HEK293 (cell line): ENCODE measurements at regions not wholly inside any gene's neighbourhood (a gene's known extent, or its start where the extent isn't known, plus 50 kb on each side); places are given as distances from the start of the nearest gene placed in this dataset.

Experiments
- CTCF ChIA-PET: fragments of 350-600 bp; formaldehyde crosslinking; extraction: SDS; loops from one replicate; lab custom pipeline; 2021; ENCODE audit warnings: antibody characterized with exemption; lab: Yijun Ruan, JAX
- POLR2A ChIA-PET: fragments of 300-600 bp; formaldehyde crosslinking; extraction: SDS; loops from one replicate; lab custom pipeline; 2020; ENCODE audit warnings: antibody characterized with exemption, inconsistent platforms; lab: Yijun Ruan, JAX
- H3K27ac ChIP-seq: fragments of 200-500 bp; sonication (Bioruptor generic); 2 replicates; pipeline ENCODE4 v1.5.1; 2014; ENCODE audit warnings: low read depth, low read length, control low read depth, inconsistent platforms; ENCODE audit errors: extremely low read depth
- H3K36me3 ChIP-seq, 2 experiments: fragments of 200-500 bp in 1 of 2; sonication (Bioruptor generic) in 1 of 2; 1 replicate in 1 of 2; 2 replicates in 1 of 2; pipeline ENCODE4 v1.5.1; 2014 to 2017; ENCODE audit warnings: inconsistent platforms in 2 of 2, low read length in 2 of 2; ENCODE audit not compliant: control insufficient read depth in 2 of 2, insufficient read depth in 1 of 2
- H3K4me1 ChIP-seq: fragments of 200-500 bp; sonication (Bioruptor generic); 2 replicates; pipeline ENCODE4 v1.5.1; 2014; ENCODE audit warnings: mild to moderate bottlenecking, low read length, inconsistent platforms; ENCODE audit not compliant: control insufficient read depth, insufficient read depth
- H3K4me3 ChIP-seq: 2 replicates; pipeline ENCODE4 v1.5.1; 2011; ENCODE audit warnings: low read depth, mild to moderate bottlenecking, control low read depth, low read length, moderate library complexity
- H3K9me3 ChIP-seq: fragments of 200-500 bp; sonication (Bioruptor generic); 2 replicates; pipeline ENCODE4 v1.5.1; 2014; ENCODE audit warnings: low read depth, low read length, inconsistent platforms; ENCODE audit not compliant: control insufficient read depth, insufficient read depth
- HOXA7 ChIP-seq: sonication (generic); formaldehyde crosslinking; IDR thresholded peaks from 2 replicates; pipeline ENCODE4 v1.8.1; 2022; ENCODE audit warnings: missing genetic modification reagents, borderline replicate concordance
- MEIS1 ChIP-seq: sonication (generic); formaldehyde crosslinking; IDR thresholded peaks from 2 replicates; pipeline ENCODE4 v1.8.1; 2022; ENCODE audit warnings: missing genetic modification reagents, mild to moderate bottlenecking, borderline replicate concordance
- MYNN ChIP-seq: fragments of 450-650 bp; formaldehyde crosslinking; IDR thresholded peaks from 2 replicates; pipeline ENCODE4 v1.5.1; 2016; ENCODE audit warnings: missing biosample characterization, missing genetic modification characterization, borderline replicate concordance
- OSR2 ChIP-seq: fragments of 450-650 bp; formaldehyde crosslinking; IDR thresholded peaks from 2 replicates; pipeline ENCODE4 v1.5.1; 2016; ENCODE audit warnings: missing biosample characterization, missing genetic modification characterization
- OVOL3 ChIP-seq: fragments of 450-650 bp; formaldehyde crosslinking; IDR thresholded peaks from 2 replicates; pipeline ENCODE4 v1.5.1; 2016; ENCODE audit warnings: missing biosample characterization, missing genetic modification characterization
- SCRT1 ChIP-seq: fragments of 450-650 bp; formaldehyde crosslinking; IDR thresholded peaks from 2 replicates; pipeline ENCODE4 v1.5.1; 2016; ENCODE audit warnings: missing biosample characterization, missing genetic modification characterization, borderline replicate concordance
- ZNF174 ChIP-seq: fragments of 450-650 bp; formaldehyde crosslinking; IDR thresholded peaks from 2 replicates; pipeline ENCODE4 v1.5.0; 2017; ENCODE audit warnings: missing biosample characterization, mild to moderate bottlenecking, missing genetic modification characterization
- ZNF211 ChIP-seq: fragments of 450-650 bp; formaldehyde crosslinking; IDR thresholded peaks from 2 replicates; pipeline ENCODE4 v1.5.1; 2016; ENCODE audit warnings: low read depth, missing biosample characterization, missing genetic modification characterization
- ZNF214 ChIP-seq: fragments of 450-650 bp; formaldehyde crosslinking; IDR thresholded peaks from 2 replicates; pipeline ENCODE4 v1.5.1; 2017; ENCODE audit warnings: missing biosample characterization, mild to moderate bottlenecking, missing genetic modification characterization, borderline replicate concordance
- ZNF24 ChIP-seq: fragments of 450-650 bp; formaldehyde crosslinking; IDR thresholded peaks from 2 replicates; pipeline ENCODE4 v1.5.1; 2016; ENCODE audit warnings: missing biosample characterization, missing genetic modification characterization
- ZNF433 ChIP-seq: fragments of 450-650 bp; formaldehyde crosslinking; IDR thresholded peaks from 2 replicates; pipeline ENCODE4 v1.5.1; 2016; ENCODE audit warnings: missing biosample characterization, missing genetic modification characterization, low read depth
- ZNF514 ChIP-seq: fragments of 450-650 bp; formaldehyde crosslinking; IDR thresholded peaks from 2 replicates; pipeline ENCODE4 v1.5.1; 2016; ENCODE audit warnings: missing biosample characterization, missing genetic modification characterization
- ZNF529 ChIP-seq: fragments of 450-650 bp; formaldehyde crosslinking; IDR thresholded peaks from 2 replicates; pipeline ENCODE4 v1.5.1; 2017; ENCODE audit warnings: missing genetic modification characterization, missing biosample characterization; ENCODE audit not compliant: insufficient replicate concordance
- ZNF747 ChIP-seq: fragments of 450-650 bp; formaldehyde crosslinking; IDR thresholded peaks from 2 replicates; pipeline ENCODE4 v1.5.1; 2016; ENCODE audit warnings: missing biosample characterization, missing genetic modification characterization
- ZNF830 ChIP-seq: fragments of 450-650 bp; IDR thresholded peaks from 2 replicates; pipeline ENCODE4 v1.5.0; 2018; ENCODE audit warnings: missing biosample characterization, missing genetic modification characterization, low read depth, mild to moderate bottlenecking, moderate library complexity
- TF ChIP-seq, protein P1 (sequence below): fragments of 450-650 bp; formaldehyde crosslinking; IDR thresholded peaks from 2 replicates; pipeline ENCODE4 v1.5.1; 2016; ENCODE audit warnings: missing biosample characterization, missing genetic modification characterization
- TF ChIP-seq, protein P2 (sequence below): fragments of 450-650 bp; formaldehyde crosslinking; IDR thresholded peaks from 2 replicates; pipeline ENCODE4 v1.5.1; 2016; ENCODE audit warnings: missing biosample characterization, missing genetic modification characterization
- TF ChIP-seq, protein P3 (sequence below): fragments of 450-650 bp; formaldehyde crosslinking; IDR thresholded peaks from 2 replicates; pipeline ENCODE4 v1.5.0; 2017; ENCODE audit warnings: missing biosample characterization, missing genetic modification characterization, borderline replicate concordance
- TF ChIP-seq, protein P4 (sequence below): fragments of 450-650 bp; formaldehyde crosslinking; IDR thresholded peaks from 2 replicates; pipeline ENCODE4 v1.5.1; 2016; ENCODE audit warnings: missing biosample characterization, missing genetic modification characterization
- TF ChIP-seq, protein P5 (sequence below): fragments of 450-650 bp; IDR thresholded peaks from 2 replicates; pipeline ENCODE4 v1.5.1; 2018; ENCODE audit warnings: missing biosample characterization, missing genetic modification characterization

DNA sequence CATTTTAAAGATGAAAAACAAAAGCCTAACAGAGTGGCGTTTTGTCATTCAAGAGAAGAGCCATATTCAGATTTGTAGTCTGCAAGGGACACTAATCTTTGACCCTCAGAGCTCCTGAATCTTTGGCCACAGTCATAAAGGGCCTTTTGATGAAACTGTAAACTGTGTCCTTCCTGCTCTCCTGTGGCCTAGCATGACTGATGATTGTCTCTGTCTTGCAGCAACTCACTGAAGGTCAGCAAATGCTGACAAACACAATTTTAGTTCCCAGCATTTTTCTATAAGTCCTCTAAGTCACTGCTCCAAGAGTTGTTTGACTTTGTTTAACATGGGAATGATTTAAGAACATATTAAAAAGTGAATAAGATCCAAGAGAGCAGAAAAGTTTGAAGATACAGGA lies 55.3 kb upstream of the PRELP start:
- Histone ChIP-seq H3K4me1 (no peaks in the 10 kb centered on the region), H3K9me3 (no peaks in the 10 kb centered on the region), H3K36me3 (no peaks in the 10 kb centered on the region), H3K4me3 (no peak overlapping the region), H3K27ac (no peak overlapping the region)
- ChIA-PET POLR2A (no interaction called here), CTCF (interaction anchor here (1.0 kb wide), 1 partner anchor 68 kb away, joined by 3 read pairs; no protein-coding TSS in a partner anchor)
- no peak for TF ChIP-seq MEIS1 (CRISPR knock-in tag)
- TF ChIP-seq, protein P1, sequence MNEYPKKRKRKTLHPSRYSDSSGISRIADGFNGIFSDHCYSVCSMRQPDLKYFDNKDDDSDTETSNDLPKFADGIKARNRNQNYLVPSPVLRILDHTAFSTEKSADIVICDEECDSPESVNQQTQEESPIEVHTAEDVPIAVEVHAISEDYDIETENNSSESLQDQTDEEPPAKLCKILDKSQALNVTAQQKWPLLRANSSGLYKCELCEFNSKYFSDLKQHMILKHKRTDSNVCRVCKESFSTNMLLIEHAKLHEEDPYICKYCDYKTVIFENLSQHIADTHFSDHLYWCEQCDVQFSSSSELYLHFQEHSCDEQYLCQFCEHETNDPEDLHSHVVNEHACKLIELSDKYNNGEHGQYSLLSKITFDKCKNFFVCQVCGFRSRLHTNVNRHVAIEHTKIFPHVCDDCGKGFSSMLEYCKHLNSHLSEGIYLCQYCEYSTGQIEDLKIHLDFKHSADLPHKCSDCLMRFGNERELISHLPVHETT (tag by site-specific recombination): no peak
- no peak for TF ChIP-seq ZNF174 (tag by site-specific recombination)
- TF ChIP-seq OSR2 (tag by site-specific recombination): no peak
- no peak for TF ChIP-seq ZNF24
- TF ChIP-seq OVOL3 (tag by site-specific recombination): no peak
- TF ChIP-seq SCRT1 (tag by site-specific recombination): no peak
- no peak for TF ChIP-seq ZNF747 (tag by site-specific recombination)
- TF ChIP-seq ZNF433 (tag by site-specific recombination): no peak
- TF ChIP-seq ZNF830 (tag by site-specific recombination): no peak
- no peak for TF ChIP-seq MYNN
- TF ChIP-seq, protein P2, sequence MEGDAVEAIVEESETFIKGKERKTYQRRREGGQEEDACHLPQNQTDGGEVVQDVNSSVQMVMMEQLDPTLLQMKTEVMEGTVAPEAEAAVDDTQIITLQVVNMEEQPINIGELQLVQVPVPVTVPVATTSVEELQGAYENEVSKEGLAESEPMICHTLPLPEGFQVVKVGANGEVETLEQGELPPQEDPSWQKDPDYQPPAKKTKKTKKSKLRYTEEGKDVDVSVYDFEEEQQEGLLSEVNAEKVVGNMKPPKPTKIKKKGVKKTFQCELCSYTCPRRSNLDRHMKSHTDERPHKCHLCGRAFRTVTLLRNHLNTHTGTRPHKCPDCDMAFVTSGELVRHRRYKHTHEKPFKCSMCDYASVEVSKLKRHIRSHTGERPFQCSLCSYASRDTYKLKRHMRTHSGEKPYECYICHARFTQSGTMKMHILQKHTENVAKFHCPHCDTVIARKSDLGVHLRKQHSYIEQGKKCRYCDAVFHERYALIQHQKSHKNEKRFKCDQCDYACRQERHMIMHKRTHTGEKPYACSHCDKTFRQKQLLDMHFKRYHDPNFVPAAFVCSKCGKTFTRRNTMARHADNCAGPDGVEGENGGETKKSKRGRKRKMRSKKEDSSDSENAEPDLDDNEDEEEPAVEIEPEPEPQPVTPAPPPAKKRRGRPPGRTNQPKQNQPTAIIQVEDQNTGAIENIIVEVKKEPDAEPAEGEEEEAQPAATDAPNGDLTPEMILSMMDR (tag by site-specific recombination): no peak
- no peak for TF ChIP-seq ZNF214 (tag by site-specific recombination)
- TF ChIP-seq, protein P3, sequence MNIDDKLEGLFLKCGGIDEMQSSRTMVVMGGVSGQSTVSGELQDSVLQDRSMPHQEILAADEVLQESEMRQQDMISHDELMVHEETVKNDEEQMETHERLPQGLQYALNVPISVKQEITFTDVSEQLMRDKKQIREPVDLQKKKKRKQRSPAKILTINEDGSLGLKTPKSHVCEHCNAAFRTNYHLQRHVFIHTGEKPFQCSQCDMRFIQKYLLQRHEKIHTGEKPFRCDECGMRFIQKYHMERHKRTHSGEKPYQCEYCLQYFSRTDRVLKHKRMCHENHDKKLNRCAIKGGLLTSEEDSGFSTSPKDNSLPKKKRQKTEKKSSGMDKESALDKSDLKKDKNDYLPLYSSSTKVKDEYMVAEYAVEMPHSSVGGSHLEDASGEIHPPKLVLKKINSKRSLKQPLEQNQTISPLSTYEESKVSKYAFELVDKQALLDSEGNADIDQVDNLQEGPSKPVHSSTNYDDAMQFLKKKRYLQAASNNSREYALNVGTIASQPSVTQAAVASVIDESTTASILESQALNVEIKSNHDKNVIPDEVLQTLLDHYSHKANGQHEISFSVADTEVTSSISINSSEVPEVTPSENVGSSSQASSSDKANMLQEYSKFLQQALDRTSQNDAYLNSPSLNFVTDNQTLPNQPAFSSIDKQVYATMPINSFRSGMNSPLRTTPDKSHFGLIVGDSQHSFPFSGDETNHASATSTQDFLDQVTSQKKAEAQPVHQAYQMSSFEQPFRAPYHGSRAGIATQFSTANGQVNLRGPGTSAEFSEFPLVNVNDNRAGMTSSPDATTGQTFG: no peak
- no peak for TF ChIP-seq ZNF529 (tag by site-specific recombination)
- TF ChIP-seq, protein P4, sequence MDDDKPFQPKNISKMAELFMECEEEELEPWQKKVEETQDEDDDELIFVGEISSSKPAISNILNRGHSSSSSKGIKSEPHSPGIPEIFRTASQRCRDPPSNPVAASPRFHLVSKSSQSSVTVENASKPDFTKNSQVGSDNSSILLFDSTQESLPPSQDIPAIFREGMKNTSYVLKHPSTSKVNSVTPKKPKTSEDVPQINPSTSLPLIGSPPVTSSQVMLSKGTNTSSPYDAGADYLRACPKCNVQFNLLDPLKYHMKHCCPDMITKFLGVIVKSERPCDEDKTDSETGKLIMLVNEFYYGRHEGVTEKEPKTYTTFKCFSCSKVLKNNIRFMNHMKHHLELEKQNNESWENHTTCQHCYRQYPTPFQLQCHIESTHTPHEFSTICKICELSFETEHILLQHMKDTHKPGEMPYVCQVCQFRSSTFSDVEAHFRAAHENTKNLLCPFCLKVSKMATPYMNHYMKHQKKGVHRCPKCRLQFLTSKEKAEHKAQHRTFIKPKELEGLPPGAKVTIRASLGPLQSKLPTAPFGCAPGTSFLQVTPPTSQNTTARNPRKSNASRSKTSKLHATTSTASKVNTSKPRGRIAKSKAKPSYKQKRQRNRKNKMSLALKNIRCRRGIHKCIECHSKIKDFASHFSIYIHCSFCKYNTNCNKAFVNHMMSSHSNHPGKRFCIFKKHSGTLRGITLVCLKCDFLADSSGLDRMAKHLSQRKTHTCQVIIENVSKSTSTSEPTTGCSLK: no peak
- no peak for TF ChIP-seq HOXA7 (CRISPR knock-in tag)
- no peak for TF ChIP-seq ZNF514 (tag by site-specific recombination)
- no peak for TF ChIP-seq ZNF211 (tag by site-specific recombination)
- TF ChIP-seq, protein P5, sequence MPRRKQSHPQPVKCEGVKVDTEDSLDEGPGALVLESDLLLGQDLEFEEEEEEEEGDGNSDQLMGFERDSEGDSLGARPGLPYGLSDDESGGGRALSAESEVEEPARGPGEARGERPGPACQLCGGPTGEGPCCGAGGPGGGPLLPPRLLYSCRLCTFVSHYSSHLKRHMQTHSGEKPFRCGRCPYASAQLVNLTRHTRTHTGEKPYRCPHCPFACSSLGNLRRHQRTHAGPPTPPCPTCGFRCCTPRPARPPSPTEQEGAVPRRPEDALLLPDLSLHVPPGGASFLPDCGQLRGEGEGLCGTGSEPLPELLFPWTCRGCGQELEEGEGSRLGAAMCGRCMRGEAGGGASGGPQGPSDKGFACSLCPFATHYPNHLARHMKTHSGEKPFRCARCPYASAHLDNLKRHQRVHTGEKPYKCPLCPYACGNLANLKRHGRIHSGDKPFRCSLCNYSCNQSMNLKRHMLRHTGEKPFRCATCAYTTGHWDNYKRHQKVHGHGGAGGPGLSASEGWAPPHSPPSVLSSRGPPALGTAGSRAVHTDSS (tag by site-specific recombination): no peak
